ENCODE measurements at regions not wholly inside any gene's neighbourhood (a gene's known extent, or its start where the extent isn't known, plus 50 kb on each side); places are given as distances from the start of the nearest gene placed in this dataset.

DNA sequence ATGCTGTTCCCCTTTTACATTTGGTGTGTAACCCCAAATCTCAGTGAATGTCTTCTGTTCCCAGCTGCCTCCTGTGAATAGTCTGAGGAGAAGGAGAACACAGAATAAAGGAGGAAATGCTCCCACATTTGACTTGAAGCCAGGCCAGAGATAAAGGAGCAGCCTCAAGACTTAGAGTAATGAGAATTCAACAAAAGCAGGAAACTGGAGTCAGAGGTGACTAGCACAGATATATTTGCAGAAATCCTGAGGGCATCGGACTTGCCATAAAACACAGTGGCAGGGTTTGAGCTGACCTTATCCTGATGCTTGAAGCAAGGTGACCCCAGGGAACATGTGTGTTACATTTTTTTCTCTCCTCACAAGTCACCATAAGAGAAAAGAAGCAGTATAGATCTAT lies 291.4 kb upstream of the RND3 start:
- intact Hi-C loops (cut with DNase I): no loop called here
- DNase-seq (no peak), ATAC-seq (peak in 1 of 2 donors; percentile 59)

DNA sequence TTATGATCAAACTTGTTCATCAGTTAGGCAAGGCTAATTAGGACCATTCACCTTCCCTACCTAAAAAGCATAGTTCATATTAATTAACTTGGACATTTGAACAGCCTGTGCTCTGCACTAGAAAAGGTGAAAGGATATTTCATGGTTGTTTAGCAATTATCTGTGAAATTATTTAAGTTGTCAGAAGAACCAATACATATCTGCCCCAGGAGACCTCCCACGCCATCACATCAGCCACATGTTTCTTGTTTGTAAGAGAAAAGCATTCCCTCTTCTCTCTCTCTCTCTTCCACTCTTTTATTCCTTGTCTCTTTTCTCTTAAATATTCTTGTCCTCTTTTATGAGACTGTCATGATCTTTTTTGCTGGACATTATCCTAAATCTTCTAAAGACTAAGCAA lies 282.0 kb upstream of the RND3 start:
- intact Hi-C loops (cut with DNase I): no loop called here
- DNase-seq: no peak

DNA sequence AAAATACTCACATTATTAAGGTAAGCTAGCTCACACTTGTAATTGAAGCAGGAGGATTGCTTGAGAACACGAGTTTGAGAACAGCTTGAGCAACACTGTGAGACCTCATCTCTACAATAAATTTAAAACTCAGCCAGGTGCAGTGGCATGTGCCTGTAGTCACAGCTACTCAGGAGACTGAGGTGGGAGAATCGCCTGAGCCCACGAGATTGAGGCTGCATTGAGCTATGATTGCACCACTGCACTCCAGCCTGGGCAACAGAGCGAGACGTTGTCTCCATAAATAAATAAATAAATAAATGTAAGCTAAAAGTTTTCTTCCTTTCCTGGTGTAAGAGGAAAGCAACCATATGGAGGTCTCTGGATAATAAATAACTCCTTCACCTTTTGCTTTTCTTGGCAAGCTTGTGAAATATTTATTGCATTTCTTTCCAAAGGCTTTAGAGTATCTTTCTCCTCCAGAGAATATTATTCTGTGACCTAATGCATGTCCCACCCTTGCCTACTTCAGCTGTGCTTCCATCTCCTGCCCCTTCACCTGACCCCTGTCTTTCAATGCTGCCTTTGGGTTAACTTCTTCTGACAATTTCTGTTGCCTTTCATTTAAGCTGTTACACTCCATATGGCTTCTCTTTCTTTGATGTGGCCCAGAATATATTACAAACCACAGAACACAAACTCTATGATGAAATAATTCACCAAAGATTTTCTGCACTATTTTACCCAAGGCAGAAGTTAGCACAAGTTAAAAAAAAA lies 280.7 kb upstream of the RND3 start:
- intact Hi-C loops (cut with DNase I): no loop called here
- DNase-seq: no peak
- ATAC-seq: no peak

More for the DNA sequence above, 282.0 kb upstream of the RND3 start:
- ATAC-seq: no peak

DNA sequence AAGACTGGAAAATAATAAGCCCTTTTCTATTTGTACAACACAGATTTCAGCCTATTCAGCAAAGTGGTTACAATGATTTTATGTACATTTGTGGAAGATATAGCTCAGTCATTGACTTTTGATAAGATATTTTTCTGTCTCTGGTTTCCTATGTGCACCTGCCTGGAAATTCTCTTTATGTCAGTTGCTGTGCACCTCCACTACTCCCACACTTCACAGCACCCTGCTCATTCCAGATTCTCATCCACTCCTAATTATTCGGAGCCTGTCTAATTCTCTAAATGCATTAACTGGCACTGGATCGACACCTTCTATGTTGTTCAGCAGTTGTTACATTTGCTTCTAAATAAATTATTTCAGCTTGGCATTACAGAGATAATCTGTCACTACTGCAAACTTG lies 275.1 kb upstream of the RND3 start:
- intact Hi-C loops (cut with DNase I): no loop called here
- no peak for ATAC-seq
- no peak for DNase-seq

DNA sequence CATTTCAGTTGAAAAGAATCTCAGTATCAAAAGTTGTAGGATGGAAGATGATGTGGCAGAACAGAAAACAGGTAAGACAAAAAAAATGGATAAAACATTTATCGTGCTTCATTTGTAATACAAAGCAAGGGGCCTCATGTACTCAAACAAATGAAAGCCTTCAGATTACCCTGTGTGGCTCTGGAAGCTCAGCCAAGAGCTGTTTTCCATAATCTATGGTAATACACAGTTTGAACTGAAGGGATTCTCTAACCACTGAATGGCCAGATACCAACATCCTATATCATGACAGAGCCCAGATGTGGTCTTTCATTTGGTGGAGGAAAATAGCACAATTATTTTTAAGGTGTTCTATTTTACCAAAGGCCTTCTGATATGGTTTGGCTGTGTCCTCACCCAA lies 272.1 kb upstream of the RND3 start:
- DNase-seq (no peak), ATAC-seq (no peak)
- intact Hi-C loops (cut with DNase I): no loop called here

DNA sequence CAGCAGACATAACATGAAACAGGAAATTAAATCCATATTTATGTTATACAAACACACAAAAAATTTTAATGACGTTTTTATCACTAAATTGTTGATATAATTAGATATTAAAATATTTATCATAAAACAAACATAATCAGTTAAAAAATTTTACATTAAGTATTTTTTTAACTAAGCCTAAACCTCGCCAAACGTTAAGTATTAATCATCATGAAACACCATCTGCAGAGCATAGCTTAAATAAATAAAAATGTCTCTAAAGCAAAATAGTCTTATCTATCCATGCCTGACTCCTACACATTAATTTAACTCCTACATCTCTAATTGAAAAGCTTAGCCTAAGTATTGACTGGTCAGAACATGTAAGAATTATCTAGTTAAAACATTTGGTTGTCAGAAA lies 271.6 kb upstream of the RND3 start:
- intact Hi-C loops (cut with DNase I): no loop called here
- ATAC-seq (no peak), DNase-seq (no peak)

DNA sequence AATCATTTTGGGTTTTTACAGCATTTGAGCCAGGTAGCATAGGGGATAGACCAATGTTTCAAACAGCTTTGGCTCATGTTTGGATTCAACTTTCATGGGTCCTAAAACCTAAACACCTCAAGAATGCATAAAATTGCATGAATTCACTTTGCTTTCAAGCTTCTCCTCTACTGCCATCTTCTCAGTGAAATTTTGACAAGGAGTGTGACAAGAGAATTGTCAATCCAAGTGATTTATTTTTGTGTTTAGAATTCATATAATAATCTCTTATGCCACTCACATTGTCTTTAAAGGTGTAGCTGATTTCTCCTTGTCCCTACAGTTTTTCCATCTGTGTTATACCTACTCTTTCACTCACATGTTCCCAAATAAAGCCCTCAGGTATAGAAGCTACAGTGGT lies 264.8 kb upstream of the RND3 start:
- ATAC-seq: no peak
- no peak for DNase-seq
- intact Hi-C loops (cut with DNase I): no loop called here

DNA sequence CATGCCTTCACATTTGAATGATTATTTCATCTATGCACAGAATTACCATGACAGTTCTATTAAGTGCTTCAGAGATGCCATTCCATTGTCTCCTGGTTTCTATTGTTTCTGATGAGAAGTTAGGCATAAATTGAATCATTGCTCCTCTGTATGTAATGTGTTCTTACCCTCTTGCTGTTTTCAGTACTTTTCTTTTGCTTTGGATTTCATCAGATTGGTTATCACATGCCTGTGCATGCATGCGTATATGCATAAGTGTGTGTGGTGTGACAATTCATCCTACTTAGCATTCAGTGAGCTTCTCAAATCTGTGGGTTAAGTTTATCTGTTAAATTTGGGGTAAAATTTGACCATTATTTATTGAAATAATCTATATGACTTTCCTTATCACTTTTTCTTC lies 263.3 kb upstream of the RND3 start:
- no peak for ATAC-seq
- intact Hi-C loops (cut with DNase I): no loop called here
- DNase-seq: no peak

DNA sequence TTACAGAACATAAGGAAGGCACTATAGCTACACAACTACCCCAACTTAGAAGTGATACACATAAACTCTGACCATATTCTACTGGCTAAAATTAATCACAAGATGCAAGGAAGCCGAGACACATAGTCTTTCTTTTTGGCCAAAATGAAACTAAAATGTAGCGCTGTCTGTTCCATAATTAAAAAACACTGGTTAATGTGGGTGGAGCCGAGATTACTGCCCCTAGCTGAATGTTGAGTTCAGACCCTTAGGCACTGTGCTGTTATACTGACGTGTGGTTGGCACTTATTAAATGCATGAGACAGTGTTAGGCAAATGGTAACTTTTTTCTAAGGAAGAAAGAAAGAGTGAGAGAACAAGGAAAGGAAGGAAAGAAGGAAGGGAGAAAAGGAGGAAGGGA lies 254.6 kb upstream of the RND3 start:
- ATAC-seq (no peak), DNase-seq (no peak)
- intact Hi-C loops (cut with DNase I): no loop called here

DNA sequence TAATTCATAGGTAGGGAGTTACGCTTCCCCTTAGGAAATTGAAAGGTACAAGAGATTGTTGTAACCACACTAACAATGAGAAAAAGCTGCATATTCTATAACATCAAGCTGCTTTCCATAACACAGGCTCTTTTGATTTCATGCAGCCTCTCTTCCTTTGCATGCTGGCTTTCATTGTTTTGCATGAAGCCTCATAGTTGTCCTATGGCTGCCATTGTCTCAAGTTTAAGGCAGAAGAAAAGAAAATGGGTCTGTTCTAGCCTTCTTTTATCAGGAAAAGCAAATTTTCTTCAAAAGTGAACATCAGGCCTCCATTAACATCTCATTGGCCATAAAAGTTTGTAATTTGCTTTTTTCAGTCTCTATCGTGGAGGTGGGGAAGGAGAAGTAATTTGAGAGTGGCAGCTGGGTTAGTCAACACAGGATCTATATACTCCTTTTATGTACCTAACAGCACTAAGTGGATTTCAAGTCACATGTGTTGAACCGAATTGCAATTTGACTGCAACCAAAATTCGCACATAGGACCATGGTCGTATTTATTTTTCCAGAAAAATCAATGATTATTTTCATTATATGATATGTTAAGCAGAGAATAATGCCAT lies 248.5 kb upstream of the RND3 start:
- DNase-seq (no peak), ATAC-seq (no peak)
- intact Hi-C loops (cut with DNase I): no loop called here

DNA sequence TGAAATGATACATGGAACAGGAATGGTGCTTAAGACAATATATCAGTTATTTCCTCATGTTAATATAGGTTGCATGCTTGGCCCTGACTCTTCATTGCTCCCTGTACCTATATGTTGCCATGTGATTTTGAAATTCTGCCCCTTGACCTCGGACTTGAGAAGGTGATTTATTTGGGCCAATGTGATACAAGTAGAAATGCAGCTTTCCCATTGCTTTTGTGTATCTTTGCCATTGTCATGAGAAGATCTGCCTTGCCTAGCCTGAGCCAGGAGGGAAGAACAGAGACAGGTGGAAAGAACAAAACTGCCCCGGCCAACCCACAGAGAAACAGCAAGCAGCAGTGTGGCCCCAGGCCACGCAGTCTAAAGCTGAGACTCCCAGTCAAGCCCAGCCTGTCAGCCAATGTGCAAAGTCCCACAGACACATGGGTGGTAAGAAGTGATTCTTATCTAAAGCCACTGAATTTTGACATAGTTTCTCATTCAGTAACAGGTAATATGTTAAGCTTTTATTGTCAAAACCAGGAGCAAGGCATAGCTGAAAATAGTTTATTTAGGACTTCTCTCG lies 245.7 kb upstream of the RND3 start:
- ATAC-seq (no peak), DNase-seq (no peak)
- intact Hi-C loops (cut with DNase I): no loop called here

DNA sequence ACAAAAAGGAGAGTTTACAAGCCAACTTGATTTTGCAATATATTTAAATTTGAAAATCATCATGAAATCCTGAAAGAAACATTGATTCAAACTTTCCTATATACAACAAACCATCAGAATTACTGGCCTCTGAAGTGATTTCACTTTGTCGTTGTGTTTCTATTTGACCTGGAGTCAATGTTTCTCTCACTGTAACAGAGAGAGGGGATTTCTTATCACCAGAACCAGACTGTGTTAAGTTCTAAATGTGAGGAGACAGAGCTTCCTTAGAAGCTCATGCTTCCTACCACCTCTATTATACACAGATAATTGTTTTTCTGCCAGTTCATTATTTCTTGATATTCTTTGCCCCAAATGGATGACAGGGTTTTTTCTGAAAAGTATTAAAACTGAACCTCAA lies 245.0 kb upstream of the RND3 start:
- ATAC-seq (no peak), DNase-seq (no peak)
- intact Hi-C loops (cut with DNase I): no loop called here

DNA sequence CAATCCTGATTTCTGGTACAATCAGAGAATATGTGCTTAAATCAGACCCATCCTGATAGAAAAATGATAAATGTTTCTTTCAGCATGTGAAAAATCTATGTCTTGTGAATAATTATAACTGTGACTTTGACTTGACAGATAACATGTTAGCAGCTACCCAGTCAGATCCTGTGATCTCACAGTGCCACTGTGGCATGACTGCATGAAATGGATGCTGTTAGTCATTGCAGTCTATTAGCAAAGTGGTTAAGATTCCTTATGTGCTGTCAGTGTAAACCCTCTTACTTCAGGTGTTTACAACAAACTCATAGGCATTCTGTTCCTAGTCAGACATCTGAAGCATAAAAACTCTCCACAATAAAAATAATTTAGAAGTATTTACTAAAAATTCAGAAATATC lies 244.6 kb upstream of the RND3 start:
- DNase-seq (no peak), ATAC-seq (no peak)
- intact Hi-C loops (cut with DNase I): no loop called here

DNA sequence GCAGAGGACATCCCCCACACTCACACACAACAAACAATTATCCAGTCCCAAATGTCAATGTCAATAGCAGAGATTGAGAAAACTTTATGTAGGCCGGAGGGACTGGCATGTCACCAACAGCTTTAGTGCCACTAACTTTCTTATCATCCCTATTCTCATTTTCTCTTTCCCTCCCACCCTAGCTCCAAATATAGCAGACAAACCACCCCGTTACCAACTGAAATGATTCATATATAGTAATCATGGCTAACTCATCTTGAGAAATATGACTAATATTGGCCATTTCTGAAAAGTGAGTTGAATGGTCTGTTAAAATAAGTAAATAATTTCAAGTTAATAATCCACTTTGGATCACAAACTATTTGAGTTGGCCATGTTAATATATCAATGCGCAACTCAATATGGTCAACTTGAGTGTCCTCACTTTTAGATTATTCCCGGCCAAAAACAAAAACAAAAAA lies 242.1 kb upstream of the RND3 start:
- no peak for ATAC-seq
- DNase-seq: no peak
- intact Hi-C loops (cut with DNase I): no loop called here

DNA sequence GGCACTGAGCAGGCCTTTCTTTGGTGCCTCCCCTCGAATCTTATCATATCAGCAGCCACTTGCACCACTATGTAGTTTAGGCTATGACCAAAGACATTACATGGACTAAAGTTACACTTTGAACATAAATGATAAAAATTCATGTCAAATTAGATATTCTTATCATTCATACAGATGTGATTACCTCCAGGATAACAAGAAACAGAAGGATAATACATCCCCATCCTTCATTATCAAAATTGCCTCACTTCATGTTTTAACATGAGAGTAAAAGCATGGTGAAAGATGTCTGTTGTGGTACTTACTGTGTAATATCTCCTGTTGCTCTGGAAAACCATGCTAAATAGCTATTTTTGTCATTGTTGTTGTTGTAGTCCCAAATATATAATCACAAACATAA lies 230.8 kb upstream of the RND3 start:
- no peak for ATAC-seq
- intact Hi-C loops (cut with DNase I): no loop called here
- no peak for DNase-seq

DNA sequence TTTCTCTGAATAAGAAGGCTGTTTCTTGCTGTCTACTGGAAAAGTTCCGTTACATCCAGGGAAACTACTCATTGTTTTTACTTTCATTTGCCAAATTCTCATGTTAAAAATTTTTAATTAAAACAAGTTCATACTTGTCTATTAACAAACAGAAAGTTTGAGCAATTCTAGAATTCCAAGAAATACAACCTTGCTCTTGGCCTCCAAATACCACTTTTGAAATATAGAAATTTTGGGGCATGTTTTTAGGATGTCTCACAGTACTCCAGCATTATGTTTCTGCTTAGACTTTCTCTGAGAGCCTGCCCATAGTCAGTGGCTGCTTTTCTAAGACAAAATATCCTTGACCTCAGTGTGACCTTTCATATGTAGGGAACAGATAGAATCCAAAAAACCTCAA lies 228.7 kb upstream of the RND3 start:
- intact Hi-C loops (cut with DNase I): no loop called here
- ATAC-seq (no peak), DNase-seq (no peak)

DNA sequence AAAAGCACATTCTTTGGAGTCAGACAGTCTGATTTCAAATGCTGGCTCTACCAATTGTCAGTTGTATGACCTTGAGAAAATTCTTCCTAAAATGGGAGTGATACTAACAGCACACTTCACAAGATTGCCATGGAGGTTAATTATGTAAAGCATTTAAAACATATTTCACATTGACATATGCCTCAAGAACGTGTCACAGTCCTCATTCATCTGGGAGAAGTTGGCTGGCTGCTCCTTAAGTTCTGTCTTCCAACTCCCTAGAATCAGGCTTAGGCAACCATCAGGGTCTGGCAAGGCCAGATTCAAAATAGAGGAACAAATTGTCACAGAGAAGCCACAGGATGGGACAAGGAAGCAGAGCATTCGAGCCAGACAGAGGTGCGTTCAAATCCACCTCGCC lies 228.0 kb upstream of the RND3 start:
- intact Hi-C loops (cut with DNase I): no loop called here
- DNase-seq (no peak), ATAC-seq (no peak)

DNA sequence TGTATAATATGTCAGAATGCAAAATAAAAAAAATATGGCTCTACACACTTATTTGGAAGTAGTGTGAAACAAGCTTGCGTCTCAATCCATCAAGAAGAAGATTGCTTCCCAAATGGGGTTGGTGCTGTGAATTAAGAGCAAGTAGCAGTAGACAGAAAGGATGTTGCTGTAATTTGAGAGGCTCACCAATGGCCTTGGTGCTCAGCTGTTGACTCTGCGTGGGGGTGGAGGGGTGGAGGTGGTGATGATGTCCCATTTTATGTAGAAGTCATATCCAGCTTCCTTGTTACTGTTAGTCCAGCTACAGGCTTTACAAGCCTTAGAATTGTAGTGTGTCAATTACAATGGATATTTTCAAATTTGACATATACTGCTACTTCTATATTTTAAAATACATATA lies 223.4 kb upstream of the RND3 start:
- DNase-seq: no peak
- intact Hi-C loops (cut with DNase I): no loop called here
- ATAC-seq: no peak

DNA sequence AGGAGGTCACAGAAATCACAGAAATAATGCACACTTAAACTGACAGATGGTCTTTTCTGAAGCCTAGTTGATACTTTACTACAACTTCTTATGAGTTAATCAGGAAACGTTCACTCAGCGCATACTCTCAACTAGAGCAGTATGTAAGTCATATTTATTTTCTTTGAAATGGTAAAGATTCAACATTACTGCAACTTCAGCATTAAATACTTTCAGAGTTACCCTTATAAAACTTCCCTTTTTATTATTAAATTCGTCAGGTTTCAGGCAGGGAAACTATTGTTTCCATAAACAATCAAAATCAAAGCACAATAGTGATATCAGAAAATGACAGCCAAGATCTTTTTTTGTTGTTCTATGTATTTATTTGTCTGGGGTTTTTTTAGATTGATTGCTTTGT lies 222.6 kb upstream of the RND3 start:
- intact Hi-C loops (cut with DNase I): no loop called here
- DNase-seq (no peak), ATAC-seq (no peak)

DNA sequence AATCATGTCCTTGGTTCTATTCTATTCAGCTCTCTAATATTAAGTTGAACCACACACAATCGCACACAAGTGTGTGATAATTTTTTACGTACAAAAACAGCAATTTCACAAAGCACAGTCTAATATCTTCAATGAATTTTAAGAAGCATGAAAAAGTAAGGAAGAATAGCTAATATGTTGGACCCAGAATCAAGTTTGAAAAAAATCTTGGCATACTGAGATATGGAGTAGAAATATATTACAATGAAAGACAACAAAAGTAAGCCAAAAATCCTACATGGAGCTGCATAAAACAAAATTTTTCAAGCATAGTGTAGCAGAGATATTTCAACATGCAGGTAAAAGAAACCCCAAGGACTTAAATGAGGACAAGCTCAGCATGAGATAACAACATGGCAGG lies 219.1 kb upstream of the RND3 start:
- intact Hi-C loops (cut with DNase I): no loop called here
- DNase-seq (no peak), ATAC-seq (no peak)

DNA sequence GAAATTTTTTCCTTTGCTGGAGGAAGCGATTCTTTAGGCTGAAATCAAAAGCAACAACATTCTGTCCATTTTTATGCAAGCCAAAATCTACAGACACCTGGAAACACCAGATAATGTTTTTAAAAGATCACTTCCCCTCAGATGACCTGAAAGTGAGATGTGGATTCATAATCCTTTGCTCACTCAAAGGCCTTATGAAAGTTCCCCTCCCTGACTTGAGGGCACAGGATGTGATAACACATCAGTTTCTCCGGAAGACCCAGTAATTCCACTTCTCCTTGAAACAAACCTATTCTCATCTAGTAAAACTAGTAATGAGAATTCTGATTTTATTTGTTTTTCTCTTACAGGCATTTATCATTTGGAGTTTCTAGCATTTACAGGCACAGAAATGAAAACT lies 218.3 kb upstream of the RND3 start:
- DNase-seq: no peak
- no peak for ATAC-seq
- intact Hi-C loops (cut with DNase I): no loop called here
